ENCODE measurements at regions not wholly inside any gene's neighbourhood (a gene's known extent, or its start where the extent isn't known, plus 50 kb on each side); places are given as distances from the start of the nearest gene placed in this dataset.
"Not testable (repeated sequence)": the region's sequence is repeated elsewhere in the genome, so short reads cannot be mapped to it uniquely, and the experiment has no call there.

- TF ChIP-seq, protein P1, sequence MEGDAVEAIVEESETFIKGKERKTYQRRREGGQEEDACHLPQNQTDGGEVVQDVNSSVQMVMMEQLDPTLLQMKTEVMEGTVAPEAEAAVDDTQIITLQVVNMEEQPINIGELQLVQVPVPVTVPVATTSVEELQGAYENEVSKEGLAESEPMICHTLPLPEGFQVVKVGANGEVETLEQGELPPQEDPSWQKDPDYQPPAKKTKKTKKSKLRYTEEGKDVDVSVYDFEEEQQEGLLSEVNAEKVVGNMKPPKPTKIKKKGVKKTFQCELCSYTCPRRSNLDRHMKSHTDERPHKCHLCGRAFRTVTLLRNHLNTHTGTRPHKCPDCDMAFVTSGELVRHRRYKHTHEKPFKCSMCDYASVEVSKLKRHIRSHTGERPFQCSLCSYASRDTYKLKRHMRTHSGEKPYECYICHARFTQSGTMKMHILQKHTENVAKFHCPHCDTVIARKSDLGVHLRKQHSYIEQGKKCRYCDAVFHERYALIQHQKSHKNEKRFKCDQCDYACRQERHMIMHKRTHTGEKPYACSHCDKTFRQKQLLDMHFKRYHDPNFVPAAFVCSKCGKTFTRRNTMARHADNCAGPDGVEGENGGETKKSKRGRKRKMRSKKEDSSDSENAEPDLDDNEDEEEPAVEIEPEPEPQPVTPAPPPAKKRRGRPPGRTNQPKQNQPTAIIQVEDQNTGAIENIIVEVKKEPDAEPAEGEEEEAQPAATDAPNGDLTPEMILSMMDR (conservative IDR thresholded peaks at IDR 0.05; ENCODE audit: low read depth, low read length), result peak; percentile 58
- no peak for DNase-seq (ENCODE audit: low read depth)
- H3K4me3 ChIP-seq (ENCODE audit: low read depth, low read length), result no peak overlapping the region
Measured at GRCh38 chr2:180604077-180604476, 376.3 kb upstream of the UBE2E3 start.

DNA sequence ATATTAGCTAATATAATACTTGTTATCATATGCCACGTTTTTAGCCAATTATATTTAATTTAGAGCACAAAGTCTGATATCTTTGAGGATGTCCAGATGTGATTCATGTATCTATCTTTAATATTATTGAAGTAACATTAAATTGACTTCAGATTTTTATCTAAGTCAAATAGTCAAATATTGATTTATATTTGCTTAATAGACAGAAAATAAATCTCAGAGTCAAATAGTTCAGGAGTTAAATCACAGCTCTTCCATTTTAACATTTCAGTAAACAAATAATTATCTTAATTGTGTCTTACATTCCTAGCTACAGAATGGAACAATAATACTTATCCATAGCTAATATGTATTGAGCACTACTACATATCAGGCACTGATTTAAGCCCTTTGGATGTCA, 379.4 kb upstream of the UBE2E3 start:
- DNase-seq (ENCODE audit: low read depth), result no peak
- TF ChIP-seq, protein P1 (conservative IDR thresholded peaks at IDR 0.05; ENCODE audit: low read depth, low read length), result no peak
- no peak overlapping the region for H3K4me3 ChIP-seq (ENCODE audit: low read depth, low read length)

DNA sequence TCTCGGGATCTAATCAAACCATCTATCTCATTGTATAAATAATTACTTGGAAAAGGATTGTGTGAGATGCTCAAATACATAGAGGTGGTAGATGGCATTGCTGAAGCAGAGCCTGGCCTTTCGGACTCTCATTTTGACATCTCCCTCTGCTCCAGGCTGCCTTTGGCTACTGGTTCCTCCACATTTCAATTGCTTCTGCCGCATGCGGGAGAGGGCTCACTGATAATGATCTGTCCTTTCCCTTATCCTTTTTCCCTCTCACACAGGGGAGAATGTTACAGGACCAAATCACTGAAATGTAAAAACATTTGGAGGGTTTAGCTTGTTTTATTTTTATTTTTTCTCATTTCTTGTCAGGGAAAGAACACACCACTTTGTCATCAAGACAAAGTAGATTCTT, 380.6 kb upstream of the UBE2E3 start:
- TF ChIP-seq, protein P1 (conservative IDR thresholded peaks at IDR 0.05; ENCODE audit: low read depth, low read length), result no peak
- DNase-seq (ENCODE audit: low read depth), result no peak
- H3K4me3 ChIP-seq (ENCODE audit: low read depth, low read length), result no peak overlapping the region

GRCh38 chr2:180597179-180597578, 383.2 kb upstream of the UBE2E3 start:
- no peak overlapping the region for H3K4me3 ChIP-seq (ENCODE audit: low read depth, low read length)
- TF ChIP-seq, protein P1 (conservative IDR thresholded peaks at IDR 0.05; ENCODE audit: low read depth, low read length), result no peak
- DNase-seq (ENCODE audit: low read depth), result no peak

DNA sequence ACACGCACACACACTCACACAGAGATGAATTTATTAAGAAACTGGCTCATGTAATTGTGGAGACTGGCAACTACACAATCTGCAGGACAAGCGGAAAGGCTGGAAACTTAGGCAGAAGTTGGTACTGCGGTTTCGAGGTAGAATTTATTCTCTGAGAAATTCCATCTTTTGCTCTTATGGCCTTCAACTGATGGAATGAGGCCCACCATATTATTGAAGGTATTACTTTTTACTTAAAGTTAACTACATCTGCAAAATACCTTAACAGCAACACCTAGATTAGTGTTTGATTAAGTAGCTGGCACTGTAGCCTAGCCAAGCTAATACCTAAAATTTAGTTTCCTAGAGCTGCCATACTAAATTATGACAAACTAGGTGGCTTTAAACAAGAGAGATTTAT, 384.0 kb upstream of the UBE2E3 start:
- TF ChIP-seq, protein P1 (conservative IDR thresholded peaks at IDR 0.05; ENCODE audit: low read depth, low read length), result no peak
- no peak overlapping the region for H3K4me3 ChIP-seq (ENCODE audit: low read depth, low read length)
- DNase-seq (ENCODE audit: low read depth), result no peak

- H3K4me3 ChIP-seq (ENCODE audit: low read depth, low read length), result no peak overlapping the region
- TF ChIP-seq, protein P1 (conservative IDR thresholded peaks at IDR 0.05; ENCODE audit: low read depth, low read length), result no peak
- no peak for DNase-seq (ENCODE audit: low read depth)
Measured at GRCh38 chr2:180591947-180592346, 388.5 kb upstream of the UBE2E3 start.

DNA sequence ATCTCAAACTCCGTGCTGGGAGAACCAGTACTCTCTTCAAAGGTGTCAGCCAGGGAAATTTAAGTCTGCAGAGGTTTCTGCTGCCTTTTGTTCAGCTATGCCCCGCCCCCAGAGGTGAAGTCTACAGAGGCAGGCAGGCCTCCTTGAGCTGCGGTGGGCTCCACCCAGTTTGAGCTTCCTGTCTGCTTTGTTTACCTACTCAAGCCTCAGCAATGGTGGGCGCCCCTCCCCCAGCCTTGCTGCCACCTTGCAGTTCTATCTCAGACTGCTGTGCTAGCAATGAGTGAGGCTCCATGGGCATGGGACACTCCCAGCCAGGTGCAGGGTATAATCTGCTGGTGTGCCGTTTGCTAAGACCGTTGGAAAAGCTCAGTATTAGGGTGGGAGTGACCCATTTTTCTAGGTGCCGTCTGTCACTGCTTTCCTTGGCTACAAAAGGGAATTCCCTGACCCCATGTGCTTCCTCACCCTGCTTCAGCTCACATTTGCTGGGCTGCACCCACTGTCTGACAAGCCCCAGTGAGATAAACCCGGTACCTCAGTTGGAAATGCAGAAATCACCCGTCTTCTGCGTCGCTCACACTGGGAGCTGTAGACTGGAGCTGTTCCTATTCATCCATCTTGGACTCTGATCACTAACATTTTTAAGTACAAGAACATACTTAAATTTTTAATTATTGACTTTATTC, 389.2 kb upstream of the UBE2E3 start:
- DNase-seq (ENCODE audit: low read depth); H3K4me3 ChIP-seq (ENCODE audit: low read depth, low read length): not testable (repeated sequence)
